IMR-90 (cell line): ENCODE measurements at regions not wholly inside any gene's neighbourhood (a gene's known extent, or its start where the extent isn't known, plus 50 kb on each side); places are given as distances from the start of the nearest gene placed in this dataset.

Source experiments
- BHLHE40 ChIP-seq: fragments of 150-350 bp; IDR thresholded peaks from 2 replicates; pipeline ENCODE4 v1.6.1; 2016; ENCODE audit warnings: mild to moderate bottlenecking, low read depth, low read length
- MAZ ChIP-seq: IDR thresholded peaks from 2 replicates; pipeline ENCODE4 v1.6.1; 2012; ENCODE audit warnings: low read depth, mild to moderate bottlenecking, low read length, improper control_type of control experiment, moderate library complexity, borderline replicate concordance
- MXI1 ChIP-seq: IDR thresholded peaks from 2 replicates; pipeline ENCODE4 v1.6.1; 2012; ENCODE audit warnings: low read depth, mild to moderate bottlenecking, low read length, moderate library complexity, borderline replicate concordance
- POLR2A ChIP-seq: IDR thresholded peaks from 2 replicates; pipeline ENCODE4 v1.6.1; 2012; ENCODE audit warnings: mild to moderate bottlenecking, low read depth, low read length
- RAD21 ChIP-seq: IDR thresholded peaks from 2 replicates; pipeline ENCODE4 v1.6.1; 2012; ENCODE audit warnings: low read length, improper control_type of control experiment
- RCOR1 ChIP-seq: IDR thresholded peaks from 2 replicates; pipeline ENCODE4 v1.6.1; 2012; ENCODE audit warnings: mild to moderate bottlenecking, low read length, improper control_type of control experiment; ENCODE audit not compliant: insufficient replicate concordance
- RFX5 ChIP-seq: IDR thresholded peaks from 2 replicates; pipeline ENCODE4 v1.8.0; 2012; ENCODE audit warnings: low read depth, mild to moderate bottlenecking, low read length, moderate library complexity
- SMC3 ChIP-seq: fragments of 150-350 bp; IDR thresholded peaks from 2 replicates; pipeline ENCODE4 v1.6.1; 2016; ENCODE audit warnings: low read depth, mild to moderate bottlenecking, antibody characterized with exemption, low read length, moderate library complexity
- TF ChIP-seq, protein P1 (sequence below): conservative IDR thresholded peaks from 2 replicates; pipeline ENCODE4 v1.5.1; 2012; ENCODE audit warnings: mild to moderate bottlenecking, low read depth, low read length, improper control_type of control experiment
- TF ChIP-seq, protein P2 (sequence below): fragments of 150-350 bp; IDR thresholded peaks from 2 replicates; pipeline ENCODE4 v1.6.1; 2016; ENCODE audit warnings: low read depth, mild to moderate bottlenecking, low read length, moderate library complexity, borderline replicate concordance

DNA sequence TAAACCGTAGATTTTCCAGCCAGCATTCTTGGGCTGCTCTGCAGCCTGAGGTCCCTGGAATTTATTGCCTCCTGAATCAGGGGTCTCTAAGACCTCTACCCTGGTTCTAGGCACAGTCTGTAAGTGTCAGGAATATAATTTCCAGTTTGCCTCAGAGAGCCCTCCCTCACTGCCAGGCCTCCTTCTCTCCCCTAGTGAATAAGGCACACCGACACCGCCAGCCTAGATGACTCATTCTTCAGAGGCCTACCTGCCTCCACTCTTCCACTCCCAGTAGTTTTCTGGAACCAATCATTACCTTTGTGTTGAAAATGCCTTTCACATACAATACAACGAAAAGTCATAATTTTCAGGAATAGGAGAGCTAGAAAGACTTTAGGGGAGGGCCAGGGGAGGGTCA lies 50.3 kb upstream of the ARHGEF9 start:
- TF ChIP-seq, protein P1, sequence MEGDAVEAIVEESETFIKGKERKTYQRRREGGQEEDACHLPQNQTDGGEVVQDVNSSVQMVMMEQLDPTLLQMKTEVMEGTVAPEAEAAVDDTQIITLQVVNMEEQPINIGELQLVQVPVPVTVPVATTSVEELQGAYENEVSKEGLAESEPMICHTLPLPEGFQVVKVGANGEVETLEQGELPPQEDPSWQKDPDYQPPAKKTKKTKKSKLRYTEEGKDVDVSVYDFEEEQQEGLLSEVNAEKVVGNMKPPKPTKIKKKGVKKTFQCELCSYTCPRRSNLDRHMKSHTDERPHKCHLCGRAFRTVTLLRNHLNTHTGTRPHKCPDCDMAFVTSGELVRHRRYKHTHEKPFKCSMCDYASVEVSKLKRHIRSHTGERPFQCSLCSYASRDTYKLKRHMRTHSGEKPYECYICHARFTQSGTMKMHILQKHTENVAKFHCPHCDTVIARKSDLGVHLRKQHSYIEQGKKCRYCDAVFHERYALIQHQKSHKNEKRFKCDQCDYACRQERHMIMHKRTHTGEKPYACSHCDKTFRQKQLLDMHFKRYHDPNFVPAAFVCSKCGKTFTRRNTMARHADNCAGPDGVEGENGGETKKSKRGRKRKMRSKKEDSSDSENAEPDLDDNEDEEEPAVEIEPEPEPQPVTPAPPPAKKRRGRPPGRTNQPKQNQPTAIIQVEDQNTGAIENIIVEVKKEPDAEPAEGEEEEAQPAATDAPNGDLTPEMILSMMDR, result no peak
- TF ChIP-seq RFX5, result no peak
- no peak for TF ChIP-seq POLR2A
- no peak for TF ChIP-seq MXI1
- TF ChIP-seq SMC3, result no peak
- TF ChIP-seq MAZ, result no peak
- TF ChIP-seq RAD21, result no peak
- TF ChIP-seq, protein P2, sequence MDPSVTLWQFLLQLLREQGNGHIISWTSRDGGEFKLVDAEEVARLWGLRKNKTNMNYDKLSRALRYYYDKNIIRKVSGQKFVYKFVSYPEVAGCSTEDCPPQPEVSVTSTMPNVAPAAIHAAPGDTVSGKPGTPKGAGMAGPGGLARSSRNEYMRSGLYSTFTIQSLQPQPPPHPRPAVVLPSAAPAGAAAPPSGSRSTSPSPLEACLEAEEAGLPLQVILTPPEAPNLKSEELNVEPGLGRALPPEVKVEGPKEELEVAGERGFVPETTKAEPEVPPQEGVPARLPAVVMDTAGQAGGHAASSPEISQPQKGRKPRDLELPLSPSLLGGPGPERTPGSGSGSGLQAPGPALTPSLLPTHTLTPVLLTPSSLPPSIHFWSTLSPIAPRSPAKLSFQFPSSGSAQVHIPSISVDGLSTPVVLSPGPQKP, result no peak
- no peak for TF ChIP-seq RCOR1
- no peak for TF ChIP-seq BHLHE40
